ENCODE measurements at regions not wholly inside any gene's neighbourhood (a gene's known extent, or its start where the extent isn't known, plus 50 kb on each side); places are given as distances from the start of the nearest gene placed in this dataset.
"Not testable (repeated sequence)": the region's sequence is repeated elsewhere in the genome, so short reads cannot be mapped to it uniquely, and the experiment has no call there.

- not testable (repeated sequence) for DNase-seq (ENCODE audit: low read depth)
Observed at GRCh38 chr9:40906879-40907278, 221.6 kb downstream of the FOXD4L6 start.

- not testable (repeated sequence) for DNase-seq (ENCODE audit: low read depth)
Observed at GRCh38 chr9:40892315-40892714, 236.2 kb downstream of the FOXD4L6 start.

- not testable (repeated sequence) for DNase-seq (ENCODE audit: low read depth)
Observed at GRCh38 chr9:40885858-40886257, 242.6 kb downstream of the FOXD4L6 start.

GRCh38 chr9:40884902-40885490 lies 243.5 kb downstream of the FOXD4L6 start:
- DNase-seq (ENCODE audit: low read depth): not testable (repeated sequence)

- no peak for DNase-seq (ENCODE audit: low read depth)
Observed at GRCh38 chr9:40884072-40884901, 244.2 kb downstream of the FOXD4L6 start.

- not testable (repeated sequence) for DNase-seq (ENCODE audit: low read depth)
Observed at GRCh38 chr9:40883423-40884071, 244.9 kb downstream of the FOXD4L6 start.

GRCh38 chr9:40873753-40874295 lies 254.7 kb downstream of the FOXD4L6 start:
- DNase-seq (ENCODE audit: low read depth): not testable (repeated sequence)

- not testable (repeated sequence) for DNase-seq (ENCODE audit: low read depth)
Observed at GRCh38 chr9:40868437-40868836, 260.0 kb downstream of the FOXD4L6 start.

Measured in T-helper 22 cell (primary cell).